Sigmoid colon (tissue), 4 donors: ENCODE measurements at regions not wholly inside any gene's neighbourhood (a gene's known extent, or its start where the extent isn't known, plus 50 kb on each side); places are given as distances from the start of the nearest gene placed in this dataset.

Experiments used
- CTCF ChIP-seq, 4 experiments: fragments of 450-650 bp in 3 of 4; fragments of 200-600 bp in 1 of 4; IDR thresholded peaks; one replicate each; pipeline ENCODE4 v1.5.1; 2016 to 2019; ENCODE audit warnings: antibody characterized with exemption in 4 of 4, mild to moderate bottlenecking in 3 of 4, moderate library complexity in 2 of 4
- EP300 ChIP-seq, 4 donors: sonication (generic); formaldehyde crosslinking; IDR thresholded peaks; one replicate each; pipeline ENCODE4 v1.6.1; 2017; ENCODE audit warnings: antibody characterized with exemption in 4 of 4
- POLR2A ChIP-seq, 2 donors: fragments of 450-650 bp; IDR thresholded peaks; one replicate each; pipeline ENCODE4 v1.6.1; 2016; ENCODE audit warnings: antibody characterized with exemption in 2 of 2, mild to moderate bottlenecking in 2 of 2, moderate library complexity in 2 of 2
- POLR2AphosphoS5 ChIP-seq, 4 donors: sonication (generic); formaldehyde crosslinking; IDR thresholded peaks; one replicate each; pipeline ENCODE4 v1.6.1; 2017; ENCODE audit warnings: antibody characterized with exemption in 4 of 4

GRCh38 chr17:15894913-15895658 is 49.8 kb upstream of the ADORA2B start:
- no peak for TF ChIP-seq CTCF (IDR thresholded peaks at IDR 0.05)
- no peak for TF ChIP-seq POLR2AphosphoS5 (IDR thresholded peaks at IDR 0.05)
- TF ChIP-seq EP300 (IDR thresholded peaks at IDR 0.05), result no peak
- no peak for TF ChIP-seq POLR2A (IDR thresholded peaks at IDR 0.05)
